ENCODE measurements at regions not wholly inside any gene's neighbourhood (a gene's known extent, or its start where the extent isn't known, plus 50 kb on each side); places are given as distances from the start of the nearest gene placed in this dataset.
"Not testable (repeated sequence)": the region's sequence is repeated elsewhere in the genome, so short reads cannot be mapped to it uniquely, and the experiment has no call there.

GRCh38 chr13:22839603-22840530 is 340.9 kb upstream of the SGCG start:
- Histone ChIP-seq H3K27me3 (ENCODE audit: control insufficient read depth in 1 of 2, insufficient read depth in 2 of 2, low read length in 2 of 2) (no peaks in the 10 kb centered on the region), H3K4me1 (ENCODE audit: control insufficient read depth in 1 of 2, insufficient read depth in 2 of 2, low read length in 2 of 2) (no peaks in the 10 kb centered on the region), H3K4me3 (ENCODE audit: low read depth in 1 of 2, low read length in 2 of 2) (no peak overlapping the region), H3K9ac (ENCODE audit: low read depth in 1 of 2, low read length in 2 of 2) (no peak overlapping the region), H3K9me3 (ENCODE audit: control insufficient read depth in 1 of 2, low read length in 2 of 2) (no peaks in the 10 kb centered on the region), H3K36me3 (ENCODE audit: control insufficient read depth in 1 of 2, insufficient read depth in 2 of 2, low read length in 2 of 2) (no peaks in the 10 kb centered on the region), H3K27ac (ENCODE audit: low read depth, low read length) (no peak overlapping the region)

GRCh38 chr13:22846551-22846950 is 334.2 kb upstream of the SGCG start:
- Histone ChIP-seq H3K9ac (ENCODE audit: low read depth in 1 of 2, low read length in 2 of 2) (no peak overlapping the region), H3K4me3 (ENCODE audit: low read depth in 1 of 2, low read length in 2 of 2) (no peak overlapping the region), H3K4me1 (ENCODE audit: control insufficient read depth in 1 of 2, insufficient read depth in 2 of 2, low read length in 2 of 2) (no peaks in the 10 kb centered on the region), H3K27ac (ENCODE audit: low read depth, low read length) (no peak overlapping the region), H3K9me3 (ENCODE audit: control insufficient read depth in 1 of 2, low read length in 2 of 2) (no peaks in the 10 kb centered on the region), H3K36me3 (ENCODE audit: control insufficient read depth in 1 of 2, insufficient read depth in 2 of 2, low read length in 2 of 2) (no peaks in the 10 kb centered on the region), H3K27me3 (ENCODE audit: control insufficient read depth in 1 of 2, insufficient read depth in 2 of 2, low read length in 2 of 2) (no peaks in the 10 kb centered on the region)

- H3K9me3 ChIP-seq (ENCODE audit: control insufficient read depth in 1 of 2, low read length in 2 of 2): no peaks in the 10 kb centered on the region
- no peaks in the 10 kb centered on the region for H3K27me3 ChIP-seq (ENCODE audit: control insufficient read depth in 1 of 2, insufficient read depth in 2 of 2, low read length in 2 of 2)
- no peak overlapping the region for H3K4me3 ChIP-seq (ENCODE audit: low read depth in 1 of 2, low read length in 2 of 2)
- H3K27ac ChIP-seq (ENCODE audit: low read depth, low read length): no peak overlapping the region
- no peak overlapping the region for H3K9ac ChIP-seq (ENCODE audit: low read depth in 1 of 2, low read length in 2 of 2)
- H3K4me1 ChIP-seq (ENCODE audit: control insufficient read depth in 1 of 2, insufficient read depth in 2 of 2, low read length in 2 of 2): no peaks in the 10 kb centered on the region
- no peaks in the 10 kb centered on the region for H3K36me3 ChIP-seq (ENCODE audit: control insufficient read depth in 1 of 2, insufficient read depth in 2 of 2, low read length in 2 of 2)
These were observed 332.2 kb upstream of the SGCG start for GRCh38 chr13:22848539-22849052.

GRCh38 chr13:22855926-22856325 is 324.9 kb upstream of the SGCG start:
- no peaks in the 10 kb centered on the region for H3K9me3 ChIP-seq (ENCODE audit: control insufficient read depth in 1 of 2, low read length in 2 of 2)
- no peak overlapping the region for H3K4me3 ChIP-seq (ENCODE audit: low read depth in 1 of 2, low read length in 2 of 2)
- no peaks in the 10 kb centered on the region for H3K4me1 ChIP-seq (ENCODE audit: control insufficient read depth in 1 of 2, insufficient read depth in 2 of 2, low read length in 2 of 2)
- no peaks in the 10 kb centered on the region for H3K27me3 ChIP-seq (ENCODE audit: control insufficient read depth in 1 of 2, insufficient read depth in 2 of 2, low read length in 2 of 2)
- no peak overlapping the region for H3K9ac ChIP-seq (ENCODE audit: low read depth in 1 of 2, low read length in 2 of 2)
- no peak overlapping the region for H3K27ac ChIP-seq (ENCODE audit: low read depth, low read length)
- no peaks in the 10 kb centered on the region for H3K36me3 ChIP-seq (ENCODE audit: control insufficient read depth in 1 of 2, insufficient read depth in 2 of 2, low read length in 2 of 2)

- H3K4me1 ChIP-seq (ENCODE audit: control insufficient read depth in 1 of 2, insufficient read depth in 2 of 2, low read length in 2 of 2); H3K9ac ChIP-seq (ENCODE audit: low read depth in 1 of 2, low read length in 2 of 2); H3K27ac ChIP-seq (ENCODE audit: low read depth, low read length); H3K4me3 ChIP-seq (ENCODE audit: low read depth in 1 of 2, low read length in 2 of 2); H3K9me3 ChIP-seq (ENCODE audit: control insufficient read depth in 1 of 2, low read length in 2 of 2); H3K36me3 ChIP-seq (ENCODE audit: control insufficient read depth in 1 of 2, insufficient read depth in 2 of 2, low read length in 2 of 2); H3K27me3 ChIP-seq (ENCODE audit: control insufficient read depth in 1 of 2, insufficient read depth in 2 of 2, low read length in 2 of 2): not testable (repeated sequence)
These were observed 321.8 kb upstream of the SGCG start for GRCh38 chr13:22858980-22859379.

GRCh38 chr13:22859411-22859810 is 321.4 kb upstream of the SGCG start:
- H3K27me3 ChIP-seq (ENCODE audit: control insufficient read depth in 1 of 2, insufficient read depth in 2 of 2, low read length in 2 of 2); H3K9ac ChIP-seq (ENCODE audit: low read depth in 1 of 2, low read length in 2 of 2); H3K9me3 ChIP-seq (ENCODE audit: control insufficient read depth in 1 of 2, low read length in 2 of 2); H3K36me3 ChIP-seq (ENCODE audit: control insufficient read depth in 1 of 2, insufficient read depth in 2 of 2, low read length in 2 of 2); H3K27ac ChIP-seq (ENCODE audit: low read depth, low read length); H3K4me3 ChIP-seq (ENCODE audit: low read depth in 1 of 2, low read length in 2 of 2); H3K4me1 ChIP-seq (ENCODE audit: control insufficient read depth in 1 of 2, insufficient read depth in 2 of 2, low read length in 2 of 2): not testable (repeated sequence)

- no peak overlapping the region for H3K4me3 ChIP-seq (ENCODE audit: low read depth in 1 of 2, low read length in 2 of 2)
- H3K9me3 ChIP-seq (ENCODE audit: control insufficient read depth in 1 of 2, low read length in 2 of 2): no peaks in the 10 kb centered on the region
- H3K36me3 ChIP-seq (ENCODE audit: control insufficient read depth in 1 of 2, insufficient read depth in 2 of 2, low read length in 2 of 2): no peaks in the 10 kb centered on the region
- no peak overlapping the region for H3K27ac ChIP-seq (ENCODE audit: low read depth, low read length)
- no peak overlapping the region for H3K9ac ChIP-seq (ENCODE audit: low read depth in 1 of 2, low read length in 2 of 2)
- H3K27me3 ChIP-seq (ENCODE audit: control insufficient read depth in 1 of 2, insufficient read depth in 2 of 2, low read length in 2 of 2): no peaks in the 10 kb centered on the region
- no peaks in the 10 kb centered on the region for H3K4me1 ChIP-seq (ENCODE audit: control insufficient read depth in 1 of 2, insufficient read depth in 2 of 2, low read length in 2 of 2)
These were observed 318.8 kb upstream of the SGCG start for GRCh38 chr13:22861958-22862466.

- no peaks in the 10 kb centered on the region for H3K4me1 ChIP-seq (ENCODE audit: control insufficient read depth in 1 of 2, insufficient read depth in 2 of 2, low read length in 2 of 2)
These were observed 318.3 kb upstream of the SGCG start for GRCh38 chr13:22862478-22862877.

GRCh38 chr13:22866221-22866620 is 314.6 kb upstream of the SGCG start:
- no peak overlapping the region for H3K27ac ChIP-seq (ENCODE audit: low read depth, low read length)
- no peaks in the 10 kb centered on the region for H3K36me3 ChIP-seq (ENCODE audit: control insufficient read depth in 1 of 2, insufficient read depth in 2 of 2, low read length in 2 of 2)
- H3K4me3 ChIP-seq (ENCODE audit: low read depth in 1 of 2, low read length in 2 of 2): no peak overlapping the region
- H3K9ac ChIP-seq (ENCODE audit: low read depth in 1 of 2, low read length in 2 of 2): no peak overlapping the region
- no peaks in the 10 kb centered on the region for H3K27me3 ChIP-seq (ENCODE audit: control insufficient read depth in 1 of 2, insufficient read depth in 2 of 2, low read length in 2 of 2)
- H3K4me1 ChIP-seq (ENCODE audit: control insufficient read depth in 1 of 2, insufficient read depth in 2 of 2, low read length in 2 of 2): no peaks in the 10 kb centered on the region
- H3K9me3 ChIP-seq (ENCODE audit: control insufficient read depth in 1 of 2, low read length in 2 of 2): no peaks in the 10 kb centered on the region

More at GRCh38 chr13:22862478-22862877, 318.3 kb upstream of the SGCG start:
- Histone ChIP-seq H3K36me3 (ENCODE audit: control insufficient read depth in 1 of 2, insufficient read depth in 2 of 2, low read length in 2 of 2) (no peaks in the 10 kb centered on the region), H3K9me3 (ENCODE audit: control insufficient read depth in 1 of 2, low read length in 2 of 2) (no peaks in the 10 kb centered on the region), H3K27ac (ENCODE audit: low read depth, low read length) (no peak overlapping the region), H3K27me3 (ENCODE audit: control insufficient read depth in 1 of 2, insufficient read depth in 2 of 2, low read length in 2 of 2) (no peaks in the 10 kb centered on the region), H3K9ac (ENCODE audit: low read depth in 1 of 2, low read length in 2 of 2) (no peak overlapping the region), H3K4me3 (ENCODE audit: low read depth in 1 of 2, low read length in 2 of 2) (no peak overlapping the region)

- no peaks in the 10 kb centered on the region for H3K9me3 ChIP-seq (ENCODE audit: control insufficient read depth in 1 of 2, low read length in 2 of 2)
- no peak overlapping the region for H3K9ac ChIP-seq (ENCODE audit: low read depth in 1 of 2, low read length in 2 of 2)
- no peaks in the 10 kb centered on the region for H3K36me3 ChIP-seq (ENCODE audit: control insufficient read depth in 1 of 2, insufficient read depth in 2 of 2, low read length in 2 of 2)
- no peak overlapping the region for H3K27ac ChIP-seq (ENCODE audit: low read depth, low read length)
- no peaks in the 10 kb centered on the region for H3K27me3 ChIP-seq (ENCODE audit: control insufficient read depth in 1 of 2, insufficient read depth in 2 of 2, low read length in 2 of 2)
- H3K4me3 ChIP-seq (ENCODE audit: low read depth in 1 of 2, low read length in 2 of 2): no peak overlapping the region
- no peaks in the 10 kb centered on the region for H3K4me1 ChIP-seq (ENCODE audit: control insufficient read depth in 1 of 2, insufficient read depth in 2 of 2, low read length in 2 of 2)
These were observed 309.5 kb upstream of the SGCG start for GRCh38 chr13:22871231-22871630.

Measured in duodenal mucosa (tissue), 2 donors.